Tibial nerve (tissue), 4 donors: ENCODE measurements at regions not wholly inside any gene's neighbourhood (a gene's known extent, or its start where the extent isn't known, plus 50 kb on each side); places are given as distances from the start of the nearest gene placed in this dataset.

ENCODE experiments used
- CTCF ChIP-seq, 5 experiments: fragments of 200-600 bp in 3 of 5; fragments of 450-650 bp in 2 of 5; sonication (generic) in 3 of 5; IDR thresholded peaks; one replicate each; pipeline ENCODE4 v1.5.1; 2016 to 2019; ENCODE audit warnings: antibody characterized with exemption in 5 of 5, mild to moderate bottlenecking in 3 of 5, moderate library complexity in 2 of 5
- EP300 ChIP-seq, 2 donors: sonication (generic); formaldehyde crosslinking; IDR thresholded peaks; one replicate each; pipeline ENCODE4 v1.6.1; 2017; ENCODE audit warnings: antibody characterized with exemption in 2 of 2, mild to moderate bottlenecking in 1 of 2
- POLR2A ChIP-seq, 2 donors: fragments of 450-650 bp; IDR thresholded peaks; one replicate each; pipeline ENCODE4 v1.6.1; 2017; ENCODE audit warnings: antibody characterized with exemption in 2 of 2, mild to moderate bottlenecking in 2 of 2, moderate library complexity in 2 of 2

GRCh38 chr9:99731950-99732349 lies 89.7 kb upstream of the NR4A3 start:
- TF ChIP-seq CTCF (IDR thresholded peaks at IDR 0.05) (no peak), EP300 (IDR thresholded peaks at IDR 0.05) (no peak), POLR2A (IDR thresholded peaks at IDR 0.05) (no peak)
